NCI-H82 treated with DMSO at 0.1 percent for 48 hours (cell line): ENCODE measurements at regions not wholly inside any gene's neighbourhood (a gene's known extent, or its start where the extent isn't known, plus 50 kb on each side); places are given as distances from the start of the nearest gene placed in this dataset.

Experiments
- DNase-seq: peaks from one replicate; lab custom pipeline; 2025; ENCODE audit not compliant: unreplicated experiment; lab: John Stamatoyannopoulos, UW

- no peak for DNase-seq
These were observed 494.8 kb upstream of the AGA start for GRCh38 chr4:177937041-177937440.

- no peak for DNase-seq
These were observed 496.0 kb upstream of the AGA start for GRCh38 chr4:177938226-177938625.

GRCh38 chr4:177945268-177945667 lies 503.0 kb upstream of the AGA start:
- DNase-seq = no peak

GRCh38 chr4:177947607-177948006 lies 505.4 kb upstream of the AGA start:
- no peak for DNase-seq

- DNase-seq = no peak
These were observed 506.6 kb upstream of the AGA start for GRCh38 chr4:177948853-177949252.

GRCh38 chr4:177951026-177951425 lies 508.8 kb upstream of the AGA start:
- DNase-seq = no peak

- DNase-seq = no peak
These were observed 510.5 kb upstream of the AGA start for GRCh38 chr4:177952723-177953122.

- no peak for DNase-seq
These were observed 515.5 kb upstream of the AGA start for GRCh38 chr4:177957596-177958360.

GRCh38 chr4:177960566-177960965 lies 518.3 kb upstream of the AGA start:
- DNase-seq = no peak

GRCh38 chr4:177961761-177962380 lies 519.6 kb upstream of the AGA start:
- DNase-seq = no peak

- DNase-seq = no peak
These were observed 521.8 kb upstream of the AGA start for GRCh38 chr4:177964061-177964460.

GRCh38 chr4:177964693-177965168 lies 522.5 kb upstream of the AGA start:
- no peak for DNase-seq

- DNase-seq = no peak
These were observed 525.1 kb upstream of the AGA start for GRCh38 chr4:177967328-177967727.

GRCh38 chr4:177968817-177969442 lies 526.7 kb upstream of the AGA start:
- DNase-seq = no peak

- no peak for DNase-seq
These were observed 532.2 kb upstream of the AGA start for GRCh38 chr4:177974461-177974860.

- no peak for DNase-seq
These were observed 533.2 kb upstream of the AGA start for GRCh38 chr4:177975315-177975987.

- DNase-seq = no peak
These were observed 544.0 kb upstream of the AGA start for GRCh38 chr4:177986236-177986635.

GRCh38 chr4:177987896-177988295 lies 545.7 kb upstream of the AGA start:
- DNase-seq = no peak

- DNase-seq = no peak
These were observed 547.4 kb upstream of the AGA start for GRCh38 chr4:177989503-177990201.

- DNase-seq = no peak
These were observed 560.9 kb upstream of the AGA start for GRCh38 chr4:178003098-178003657.

- no peak for DNase-seq
These were observed 568.4 kb upstream of the AGA start for GRCh38 chr4:178010596-178010995.
